GM12873 (cell line): ENCODE measurements at regions not wholly inside any gene's neighbourhood (a gene's known extent, or its start where the extent isn't known, plus 50 kb on each side); places are given as distances from the start of the nearest gene placed in this dataset.

Source experiments
- TF ChIP-seq, protein P1 (sequence below): IDR thresholded peaks from 2 replicates; pipeline ENCODE4 v1.5.1; 2012; ENCODE audit warnings: low read depth, mild to moderate bottlenecking, moderate library complexity, low read length, control low read depth; ENCODE audit not compliant: insufficient read depth; ENCODE audit errors: missing control alignments

DNA sequence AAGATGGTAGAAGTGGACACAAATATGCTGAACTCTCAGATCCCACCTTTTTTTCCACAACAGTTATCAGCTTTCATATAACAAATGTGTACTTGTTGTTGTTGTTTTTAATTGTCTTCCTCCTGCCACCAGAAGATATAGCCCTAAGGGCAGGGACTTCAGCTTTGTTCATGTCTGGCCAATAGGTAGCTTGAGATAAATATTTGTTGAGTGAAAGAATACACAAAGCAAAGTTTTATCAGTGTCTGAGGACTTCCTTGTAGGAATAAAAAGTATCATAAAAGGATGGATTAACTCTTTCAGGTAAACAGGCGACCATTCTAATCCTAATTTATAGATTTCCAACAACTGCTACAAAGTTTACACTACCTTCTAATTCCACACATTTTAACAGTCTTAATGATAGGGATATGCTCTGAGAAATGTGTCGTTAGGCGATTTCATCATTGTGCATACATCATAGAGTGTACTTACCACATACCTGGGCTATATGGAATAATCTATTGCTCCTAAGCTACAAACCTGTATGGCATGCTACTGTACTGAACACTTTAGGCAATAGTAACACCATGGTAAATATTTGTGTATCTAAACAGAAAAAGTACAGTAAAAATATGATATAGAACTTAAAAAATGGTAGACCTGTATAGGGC lies 186.1 kb downstream of the ATOH1 start:
- TF ChIP-seq, protein P1, sequence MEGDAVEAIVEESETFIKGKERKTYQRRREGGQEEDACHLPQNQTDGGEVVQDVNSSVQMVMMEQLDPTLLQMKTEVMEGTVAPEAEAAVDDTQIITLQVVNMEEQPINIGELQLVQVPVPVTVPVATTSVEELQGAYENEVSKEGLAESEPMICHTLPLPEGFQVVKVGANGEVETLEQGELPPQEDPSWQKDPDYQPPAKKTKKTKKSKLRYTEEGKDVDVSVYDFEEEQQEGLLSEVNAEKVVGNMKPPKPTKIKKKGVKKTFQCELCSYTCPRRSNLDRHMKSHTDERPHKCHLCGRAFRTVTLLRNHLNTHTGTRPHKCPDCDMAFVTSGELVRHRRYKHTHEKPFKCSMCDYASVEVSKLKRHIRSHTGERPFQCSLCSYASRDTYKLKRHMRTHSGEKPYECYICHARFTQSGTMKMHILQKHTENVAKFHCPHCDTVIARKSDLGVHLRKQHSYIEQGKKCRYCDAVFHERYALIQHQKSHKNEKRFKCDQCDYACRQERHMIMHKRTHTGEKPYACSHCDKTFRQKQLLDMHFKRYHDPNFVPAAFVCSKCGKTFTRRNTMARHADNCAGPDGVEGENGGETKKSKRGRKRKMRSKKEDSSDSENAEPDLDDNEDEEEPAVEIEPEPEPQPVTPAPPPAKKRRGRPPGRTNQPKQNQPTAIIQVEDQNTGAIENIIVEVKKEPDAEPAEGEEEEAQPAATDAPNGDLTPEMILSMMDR = no peak

DNA sequence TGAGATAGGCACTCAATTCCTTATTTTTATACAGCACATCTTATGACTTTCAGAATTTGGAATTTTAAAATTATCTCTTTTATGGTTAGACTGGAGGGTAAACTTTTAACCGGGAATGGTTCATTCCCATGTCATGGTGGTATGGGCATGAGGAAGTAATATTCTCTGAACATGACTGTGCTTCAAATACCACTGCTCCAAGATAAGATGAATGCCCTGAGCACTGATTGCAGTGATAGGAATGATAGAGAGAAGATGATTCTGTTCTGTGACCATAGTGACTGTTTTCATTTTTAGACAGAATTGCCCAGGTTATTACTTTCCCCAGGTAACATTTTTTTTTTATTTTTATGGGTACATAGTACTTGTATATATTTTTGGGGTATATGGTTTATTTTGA lies 187.4 kb downstream of the ATOH1 start:
- TF ChIP-seq, protein P1 = no peak

DNA sequence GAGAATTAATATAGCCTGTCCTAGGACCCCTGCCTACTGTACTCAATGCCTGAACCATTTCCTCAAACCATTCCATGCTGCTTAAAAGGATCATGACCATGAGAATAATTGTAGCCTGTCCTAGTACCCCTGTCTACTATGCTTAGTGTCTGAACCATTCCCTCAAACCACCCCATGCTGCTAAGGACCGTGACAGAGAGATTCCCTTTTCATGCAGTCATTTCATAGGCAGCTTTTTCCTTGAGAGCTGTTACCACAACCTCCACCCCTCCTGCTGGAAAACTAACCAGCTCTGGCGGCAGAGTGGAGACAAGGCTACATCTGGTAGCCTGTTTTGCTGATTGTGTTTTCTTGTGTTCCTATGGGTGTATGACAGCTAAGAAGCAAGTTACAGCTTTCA lies 174.9 kb upstream of the SMARCAD1 start:
- TF ChIP-seq, protein P1 = no peak

DNA sequence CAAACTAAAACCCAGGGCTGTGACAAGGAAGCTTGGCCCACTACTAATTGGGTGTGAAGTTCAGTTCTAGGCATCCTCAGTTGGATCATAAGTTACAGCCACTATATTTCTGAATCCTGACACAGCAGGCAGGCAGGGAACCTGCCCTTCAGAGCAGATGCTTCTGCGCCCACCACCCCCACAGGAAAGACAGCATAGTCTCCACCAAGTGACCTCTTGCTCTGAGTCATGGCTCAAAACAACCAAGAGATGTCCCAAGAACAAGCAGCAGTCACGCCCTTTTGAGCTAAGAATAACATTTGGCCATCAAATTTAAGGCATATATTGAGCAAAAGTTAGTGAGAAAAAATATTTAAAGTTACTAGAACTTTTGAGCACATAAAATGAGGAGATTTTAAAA lies 170.7 kb upstream of the SMARCAD1 start:
- TF ChIP-seq, protein P1 = no peak

DNA sequence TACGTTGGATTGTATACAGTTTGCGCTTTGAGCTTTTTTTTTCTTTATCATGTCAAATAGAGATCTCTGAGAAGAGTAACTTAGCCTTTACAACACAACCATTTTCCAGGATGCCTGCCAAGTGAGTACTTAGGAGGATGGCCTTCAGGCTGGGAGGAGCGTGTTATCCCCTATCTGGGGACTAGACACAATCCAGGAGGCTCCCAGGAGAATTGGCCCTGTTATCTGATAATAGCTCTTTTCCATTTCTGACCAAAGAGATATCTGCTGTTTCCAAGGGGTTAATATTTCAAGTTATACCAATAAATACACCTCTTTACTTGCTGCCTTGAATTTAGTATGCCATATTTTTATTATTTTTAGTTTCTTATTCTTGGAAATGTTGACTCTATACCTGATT lies 169.5 kb upstream of the SMARCAD1 start:
- TF ChIP-seq, protein P1 = no peak

DNA sequence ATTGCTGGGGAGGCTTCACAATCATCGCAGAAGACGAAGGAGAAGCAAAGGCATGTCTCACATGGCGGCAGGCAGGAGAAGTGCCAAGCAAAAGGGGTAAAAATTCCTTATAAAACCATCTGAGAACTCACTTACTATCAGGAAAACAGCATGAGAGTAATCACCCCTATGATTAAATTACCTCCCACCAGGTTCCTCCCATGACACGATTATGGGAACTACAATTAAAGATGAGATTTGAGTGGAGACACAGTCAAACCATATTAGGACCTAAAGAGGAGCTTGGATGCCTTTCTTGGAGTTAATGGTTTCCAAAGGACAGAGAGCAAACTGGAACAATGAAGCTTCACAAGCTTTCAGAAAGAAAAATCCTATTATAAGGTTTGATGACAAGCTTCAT lies 168.4 kb upstream of the SMARCAD1 start:
- TF ChIP-seq, protein P1 = no peak

DNA sequence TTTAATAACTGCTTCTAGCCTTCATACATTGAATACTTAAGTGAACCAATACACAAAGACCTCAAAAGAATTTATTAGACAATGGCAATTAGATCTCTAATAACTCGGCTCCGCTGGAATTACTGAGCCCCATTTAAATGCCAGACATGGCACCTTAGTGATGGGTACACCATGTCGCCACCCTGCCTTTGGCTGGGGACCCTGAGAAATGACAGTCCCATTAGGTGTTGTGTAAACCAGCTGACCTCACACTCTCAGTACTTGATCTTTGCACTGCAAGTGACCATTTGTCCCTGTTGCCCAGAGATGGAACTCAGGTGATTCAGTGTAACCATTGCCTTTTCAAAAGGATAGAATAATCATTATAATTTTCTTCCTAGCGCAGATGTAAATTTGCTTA lies 144.6 kb upstream of the SMARCAD1 start:
- TF ChIP-seq, protein P1 = no peak
